ENCODE measurements at regions not wholly inside any gene's neighbourhood (a gene's known extent, or its start where the extent isn't known, plus 50 kb on each side); places are given as distances from the start of the nearest gene placed in this dataset.

DNA sequence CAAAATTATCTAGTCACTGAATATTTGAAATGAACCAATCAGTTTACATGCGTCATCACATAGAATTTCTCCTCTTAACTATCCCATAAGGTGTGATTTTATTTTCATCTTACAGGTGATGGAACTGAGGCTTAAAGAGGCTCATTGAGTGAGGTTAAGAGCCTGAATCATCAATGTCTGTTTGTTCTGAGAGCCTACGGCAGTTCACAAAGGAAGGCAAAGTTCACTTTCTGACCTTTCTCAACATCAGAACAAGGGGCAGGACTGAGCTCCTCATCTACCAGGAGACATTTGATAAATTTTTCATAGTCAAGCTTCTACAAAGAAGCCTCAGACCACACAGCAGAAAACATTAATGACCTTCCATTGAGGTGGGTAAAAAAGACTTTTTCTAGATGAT is 54.9 kb upstream of the OLIG3 start:
- TF ChIP-seq, protein P1, sequence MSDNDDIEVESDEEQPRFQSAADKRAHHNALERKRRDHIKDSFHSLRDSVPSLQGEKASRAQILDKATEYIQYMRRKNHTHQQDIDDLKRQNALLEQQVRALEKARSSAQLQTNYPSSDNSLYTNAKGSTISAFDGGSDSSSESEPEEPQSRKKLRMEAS (IDR thresholded peaks at IDR 0.05) = no peak
- no peak for TF ChIP-seq GABPA (IDR thresholded peaks at IDR 0.05 in 1 of 2, conservative IDR thresholded peaks at IDR 0.05 in 1 of 2)
- TF ChIP-seq RAD21 (IDR thresholded peaks at IDR 0.05) = no peak
- TF ChIP-seq, protein P2, sequence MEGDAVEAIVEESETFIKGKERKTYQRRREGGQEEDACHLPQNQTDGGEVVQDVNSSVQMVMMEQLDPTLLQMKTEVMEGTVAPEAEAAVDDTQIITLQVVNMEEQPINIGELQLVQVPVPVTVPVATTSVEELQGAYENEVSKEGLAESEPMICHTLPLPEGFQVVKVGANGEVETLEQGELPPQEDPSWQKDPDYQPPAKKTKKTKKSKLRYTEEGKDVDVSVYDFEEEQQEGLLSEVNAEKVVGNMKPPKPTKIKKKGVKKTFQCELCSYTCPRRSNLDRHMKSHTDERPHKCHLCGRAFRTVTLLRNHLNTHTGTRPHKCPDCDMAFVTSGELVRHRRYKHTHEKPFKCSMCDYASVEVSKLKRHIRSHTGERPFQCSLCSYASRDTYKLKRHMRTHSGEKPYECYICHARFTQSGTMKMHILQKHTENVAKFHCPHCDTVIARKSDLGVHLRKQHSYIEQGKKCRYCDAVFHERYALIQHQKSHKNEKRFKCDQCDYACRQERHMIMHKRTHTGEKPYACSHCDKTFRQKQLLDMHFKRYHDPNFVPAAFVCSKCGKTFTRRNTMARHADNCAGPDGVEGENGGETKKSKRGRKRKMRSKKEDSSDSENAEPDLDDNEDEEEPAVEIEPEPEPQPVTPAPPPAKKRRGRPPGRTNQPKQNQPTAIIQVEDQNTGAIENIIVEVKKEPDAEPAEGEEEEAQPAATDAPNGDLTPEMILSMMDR (IDR thresholded peaks at IDR 0.05; ENCODE audit: low read depth, low read length, missing input control) = no peak
- TF ChIP-seq, protein P3, sequence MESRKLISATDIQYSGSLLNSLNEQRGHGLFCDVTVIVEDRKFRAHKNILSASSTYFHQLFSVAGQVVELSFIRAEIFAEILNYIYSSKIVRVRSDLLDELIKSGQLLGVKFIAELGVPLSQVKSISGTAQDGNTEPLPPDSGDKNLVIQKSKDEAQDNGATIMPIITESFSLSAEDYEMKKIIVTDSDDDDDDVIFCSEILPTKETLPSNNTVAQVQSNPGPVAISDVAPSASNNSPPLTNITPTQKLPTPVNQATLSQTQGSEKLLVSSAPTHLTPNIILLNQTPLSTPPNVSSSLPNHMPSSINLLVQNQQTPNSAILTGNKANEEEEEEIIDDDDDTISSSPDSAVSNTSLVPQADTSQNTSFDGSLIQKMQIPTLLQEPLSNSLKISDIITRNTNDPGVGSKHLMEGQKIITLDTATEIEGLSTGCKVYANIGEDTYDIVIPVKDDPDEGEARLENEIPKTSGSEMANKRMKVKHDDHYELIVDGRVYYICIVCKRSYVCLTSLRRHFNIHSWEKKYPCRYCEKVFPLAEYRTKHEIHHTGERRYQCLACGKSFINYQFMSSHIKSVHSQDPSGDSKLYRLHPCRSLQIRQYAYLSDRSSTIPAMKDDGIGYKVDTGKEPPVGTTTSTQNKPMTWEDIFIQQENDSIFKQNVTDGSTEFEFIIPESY (IDR thresholded peaks at IDR 0.05) = no peak
- no peak for TF ChIP-seq ATF3 (IDR thresholded peaks at IDR 0.05)
- no peak for TF ChIP-seq EGR1 (IDR thresholded peaks at IDR 0.05; ENCODE audit: low read depth in 2 of 2)
